ENCODE measurements at regions not wholly inside any gene's neighbourhood (a gene's known extent, or its start where the extent isn't known, plus 50 kb on each side); places are given as distances from the start of the nearest gene placed in this dataset.
A peak's percentile ranks its signal among the peaks of the same experiment; 100 is the strongest.

DNA sequence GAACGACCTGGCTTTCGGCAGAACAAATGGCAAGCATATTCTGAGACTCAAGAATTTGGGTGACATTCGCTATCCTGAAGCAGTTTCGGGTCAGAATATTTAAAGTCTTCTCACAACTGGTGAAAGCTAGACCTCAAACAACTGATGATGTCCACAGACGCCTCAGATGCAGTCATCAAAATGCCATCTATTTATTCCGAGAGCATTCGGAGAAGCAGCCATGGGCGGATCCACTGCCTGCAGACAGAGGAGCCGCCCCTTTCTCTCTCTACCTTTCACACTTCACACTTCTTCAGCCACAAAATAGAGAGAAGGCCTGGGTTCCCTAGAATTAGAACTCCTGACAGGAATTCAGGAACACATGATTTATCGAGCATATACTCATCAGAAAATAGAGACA lies 65.8 kb upstream of the CREB1 start:
- no peak for DNase-seq

GRCh38 chr2:207465894-207466293 lies 63.9 kb upstream of the CREB1 start:
- DNase-seq = no peak

DNA sequence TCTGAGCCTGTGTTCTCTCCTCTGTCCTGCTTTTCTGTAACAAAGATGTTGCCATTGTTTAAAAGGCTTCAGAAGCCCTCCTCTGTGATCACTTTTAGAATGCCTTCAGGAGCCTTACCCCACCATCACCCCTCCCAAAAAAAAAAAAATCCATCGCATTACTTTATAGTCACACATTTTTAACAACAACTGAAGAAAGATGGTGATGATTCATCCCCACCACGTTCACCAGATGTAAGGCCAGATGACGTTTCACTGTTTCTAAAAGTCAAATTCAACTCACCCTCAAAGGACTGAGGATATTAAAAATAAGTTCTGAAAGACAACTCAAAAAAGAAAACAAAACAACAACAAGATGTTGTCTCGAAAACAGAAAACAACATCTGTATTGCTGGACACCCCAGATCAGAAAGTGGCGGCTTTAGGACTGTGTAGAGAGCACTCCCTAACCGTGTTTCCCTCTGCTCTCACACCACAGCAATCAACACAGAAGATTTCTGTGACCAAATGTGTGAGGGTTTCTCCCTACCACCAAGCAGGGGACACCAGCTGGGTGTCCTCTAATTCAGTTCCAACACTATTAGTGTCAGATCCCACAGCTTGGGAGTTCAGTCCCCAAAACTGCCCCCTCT lies 61.9 kb upstream of the CREB1 start:
- DNase-seq = no peak

DNA sequence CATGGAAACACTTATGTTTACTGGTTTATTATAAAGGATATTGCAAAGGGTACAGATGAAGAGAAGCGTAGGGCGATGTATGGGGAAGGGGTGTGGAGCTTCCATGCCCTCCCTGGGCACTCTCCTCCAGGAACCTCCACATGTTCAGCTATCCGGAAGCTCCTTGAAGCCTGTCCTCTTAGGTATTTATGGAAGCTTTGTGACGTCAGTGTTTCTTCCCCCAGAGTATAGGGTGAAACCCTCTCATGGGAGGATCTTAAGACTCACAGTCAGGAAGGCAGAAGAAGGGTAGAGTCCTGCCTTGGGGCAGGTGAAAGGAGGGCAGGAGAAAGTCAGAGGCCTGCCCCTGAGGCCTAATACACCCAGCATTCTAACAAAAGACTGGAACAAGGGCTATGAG lies 61.3 kb upstream of the CREB1 start:
- no peak for DNase-seq

DNA sequence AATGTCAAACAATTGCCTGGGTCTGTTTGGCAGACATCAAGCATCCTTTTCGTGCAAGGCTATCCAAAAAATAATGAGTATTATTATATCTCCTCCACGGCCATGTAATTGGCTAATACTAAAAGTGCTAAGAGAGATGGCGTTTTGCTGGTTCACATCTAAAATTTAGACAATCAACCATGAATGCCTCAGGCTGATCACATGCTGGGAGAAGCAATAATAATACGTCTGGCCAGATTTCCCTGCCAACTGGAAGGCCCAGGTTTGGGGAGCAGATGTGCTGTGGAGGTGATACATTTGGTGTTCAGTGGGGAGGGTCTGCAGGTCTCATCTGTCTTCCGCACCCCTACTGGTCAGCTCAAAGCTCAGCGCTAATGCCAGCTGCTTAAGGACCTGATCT lies 60.3 kb upstream of the CREB1 start:
- no peak for DNase-seq

- no peak for DNase-seq
Observed at GRCh38 chr2:207469943-207470729, 59.6 kb upstream of the CREB1 start.

DNA sequence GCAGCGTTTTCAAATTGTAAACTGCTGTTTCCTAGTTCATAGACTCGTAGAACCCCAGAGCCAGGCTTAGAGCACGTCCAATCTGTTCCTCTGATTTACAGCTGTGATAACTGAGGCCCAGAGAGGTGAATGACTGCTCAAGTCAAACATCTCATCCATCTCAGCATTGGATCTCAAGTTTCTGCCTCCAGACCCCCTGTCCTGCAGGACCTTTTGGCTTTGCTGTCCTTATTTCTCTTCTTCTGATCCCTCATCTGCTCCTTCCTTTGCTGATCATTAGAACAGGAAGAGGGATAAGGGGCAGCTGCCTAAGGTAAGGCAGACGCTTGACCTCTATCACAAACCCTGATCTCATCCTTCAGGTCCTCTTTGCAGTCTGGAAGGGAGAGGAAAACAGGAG lies 58.5 kb upstream of the CREB1 start:
- DNase-seq = no peak

GRCh38 chr2:207472343-207473048 lies 57.3 kb upstream of the CREB1 start:
- DNase-seq = no peak

GRCh38 chr2:207473049-207473930 lies 56.5 kb upstream of the CREB1 start:
- DNase-seq = peak in 1 of 2 experiments; percentile 39

DNA sequence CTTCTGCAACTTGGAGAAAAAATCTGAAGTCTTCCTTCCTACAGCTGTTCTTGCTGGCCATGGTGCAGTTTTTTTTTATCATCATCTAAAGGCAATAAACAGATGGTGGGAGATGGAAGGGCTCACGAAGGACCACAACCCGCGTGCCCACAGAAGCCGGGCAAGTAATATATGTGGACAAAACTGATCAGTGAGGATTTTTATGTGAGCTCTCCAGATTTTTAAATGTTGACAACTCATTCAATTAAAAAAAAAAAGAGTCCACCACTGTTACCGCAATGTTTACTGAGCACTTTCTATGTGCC lies 55.9 kb upstream of the CREB1 start:
- no peak for DNase-seq

DNA sequence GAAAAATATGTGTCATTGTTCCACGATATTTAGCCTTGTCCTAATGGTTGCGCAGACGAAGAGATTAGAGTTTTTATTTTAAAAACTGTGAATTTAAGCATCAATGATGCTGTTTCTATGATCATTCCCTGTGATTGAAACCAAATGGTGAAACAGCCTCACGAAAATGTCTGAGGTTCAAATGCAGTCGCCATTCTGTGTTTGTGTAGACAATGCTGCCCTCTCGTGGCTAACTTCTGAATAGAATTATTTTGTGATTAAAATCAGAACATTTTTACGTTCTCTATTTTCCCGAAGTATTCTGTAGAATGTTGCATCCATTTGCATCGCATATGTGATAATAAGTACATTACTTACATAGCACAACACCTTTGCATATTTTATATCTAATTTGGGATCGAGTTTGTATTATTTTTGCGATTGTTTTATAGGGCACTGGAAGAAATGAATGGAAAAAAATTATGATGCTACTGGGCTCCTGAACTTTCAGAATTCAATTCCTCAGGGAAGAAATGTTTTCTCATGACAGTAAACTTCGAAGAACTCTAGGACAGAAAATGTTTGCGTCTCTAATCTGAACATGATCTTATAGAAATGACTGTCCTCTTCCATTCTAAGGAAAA lies 54.8 kb upstream of the CREB1 start:
- DNase-seq = no peak

- DNase-seq = no peak
Observed at GRCh38 chr2:207475546-207475945, 54.2 kb upstream of the CREB1 start.

DNA sequence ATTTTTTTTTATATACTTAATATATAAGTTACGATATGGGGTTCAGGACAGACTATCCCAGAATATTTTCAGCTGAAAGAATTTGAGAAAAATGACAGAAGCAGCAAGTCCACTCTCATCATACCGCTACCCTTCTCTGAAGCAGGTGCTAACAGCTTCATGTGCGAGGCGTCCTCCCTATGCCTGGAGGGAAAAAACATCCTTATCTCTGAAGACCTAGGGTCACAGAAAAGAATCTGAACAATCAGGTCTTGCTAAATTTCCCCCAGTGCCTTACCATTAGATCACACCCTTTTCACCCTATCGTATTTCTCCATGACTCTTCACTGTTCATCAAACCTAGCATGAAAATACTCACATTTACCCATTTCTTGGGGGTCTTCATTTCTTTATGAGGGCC lies 51.9 kb upstream of the CREB1 start:
- no peak for DNase-seq

DNA sequence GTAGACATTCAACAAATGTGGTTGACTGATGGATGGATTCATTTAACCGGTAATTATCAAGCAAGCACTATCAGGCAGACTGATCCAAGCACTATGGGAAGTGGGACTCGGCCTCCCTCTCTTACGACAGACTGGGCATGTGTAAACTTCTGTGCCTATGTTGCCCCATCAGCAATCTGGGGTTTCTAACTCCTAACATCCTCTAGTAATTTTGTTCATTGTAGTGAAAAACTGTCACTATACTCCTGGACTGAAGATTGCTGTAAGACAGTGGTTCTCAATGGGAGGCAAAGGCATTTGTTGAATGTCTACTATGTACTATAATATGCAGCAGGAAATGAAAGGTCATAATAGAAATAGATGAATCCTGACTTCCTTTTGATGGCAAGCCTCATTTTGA lies 51.2 kb upstream of the CREB1 start:
- no peak for DNase-seq

DNA sequence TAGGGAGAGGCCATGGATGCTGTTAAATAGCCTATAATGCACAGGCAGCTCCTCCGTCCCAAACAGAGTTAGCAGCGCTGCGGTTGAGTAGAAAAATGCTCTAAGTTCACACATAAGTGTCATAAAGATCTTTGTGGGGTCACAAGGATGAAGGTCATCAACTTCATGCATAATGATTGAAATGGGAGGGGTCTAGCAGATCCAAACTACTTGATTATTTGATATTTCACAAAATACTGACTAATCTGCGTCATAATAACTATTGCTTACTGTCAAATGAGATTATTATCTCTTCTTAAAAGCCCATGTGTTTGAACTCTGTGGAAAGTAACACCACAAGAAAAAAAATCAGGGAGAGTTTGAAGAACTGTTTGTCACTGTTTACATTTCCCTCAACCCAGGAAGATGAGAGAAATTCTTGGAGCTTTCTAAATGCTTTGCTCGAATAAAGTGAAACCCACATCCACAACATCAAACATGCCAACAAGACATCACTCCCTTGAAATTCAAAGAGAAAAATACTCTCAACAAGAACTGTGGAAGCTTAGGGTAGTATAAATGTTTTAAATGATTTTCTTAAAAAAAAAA lies 50.5 kb upstream of the CREB1 start:
- no peak for DNase-seq

Measured in NCI-H187 (cell line).